Kidney tubule cell (primary cell): ENCODE measurements at regions not wholly inside any gene's neighbourhood (a gene's known extent, or its start where the extent isn't known, plus 50 kb on each side); places are given as distances from the start of the nearest gene placed in this dataset.

ENCODE experiments used
- DNase-seq: peaks from one replicate; pipeline ENCODE4 v3.0.0-alpha.2; 2018; ENCODE audit warnings: low spot score

DNA sequence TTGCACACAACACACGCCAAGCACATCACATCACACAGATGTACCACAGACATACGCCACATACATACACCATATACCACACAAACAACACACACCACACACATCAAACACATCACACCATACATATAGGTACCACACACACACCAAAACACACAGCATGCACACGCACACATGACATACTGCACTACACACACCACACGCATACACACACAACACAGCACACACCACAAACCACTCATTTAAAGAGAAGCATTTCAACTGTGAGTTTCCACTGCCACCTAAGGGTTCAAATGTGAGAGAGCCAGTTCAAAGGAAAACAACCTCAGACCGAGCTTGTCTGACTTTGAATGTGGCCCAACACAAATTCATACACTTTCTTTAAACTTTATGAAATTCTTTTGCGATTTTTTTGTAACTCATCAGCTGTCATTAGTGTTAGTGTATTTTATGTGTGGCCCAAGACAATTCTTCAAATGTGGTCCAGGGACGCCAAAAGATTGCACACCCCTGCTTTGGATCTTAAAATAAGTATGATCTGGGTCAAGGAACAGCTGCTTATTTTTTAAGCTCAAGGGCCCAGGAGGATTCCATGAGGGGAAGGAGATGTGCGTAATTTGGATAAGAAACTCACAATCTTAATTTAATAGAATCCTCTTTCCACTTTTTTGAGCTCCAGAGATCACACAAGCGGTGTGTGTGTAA, 494.6 kb downstream of the GADD45G start:
- DNase-seq = peak; percentile 42

DNA sequence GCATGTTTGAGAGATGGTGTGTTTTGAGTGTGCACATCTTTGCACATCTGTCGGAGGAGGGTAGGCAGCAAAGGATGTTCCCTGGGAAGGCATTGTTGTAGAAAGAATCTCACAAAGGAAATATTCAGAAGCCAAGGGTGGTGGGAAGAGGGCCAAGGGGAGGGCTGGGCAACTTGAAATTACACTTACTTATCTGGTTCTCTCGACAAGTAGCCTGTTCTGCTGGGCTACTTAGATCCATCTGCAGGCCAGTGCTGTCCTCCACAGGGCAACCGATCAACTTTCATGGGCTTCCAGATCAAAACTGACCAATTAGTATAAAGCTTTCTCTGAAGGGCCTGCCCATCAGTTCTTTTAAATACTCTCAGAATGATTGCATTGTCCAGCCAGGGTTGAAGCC, 495.2 kb downstream of the GADD45G start:
- no peak for DNase-seq

DNA sequence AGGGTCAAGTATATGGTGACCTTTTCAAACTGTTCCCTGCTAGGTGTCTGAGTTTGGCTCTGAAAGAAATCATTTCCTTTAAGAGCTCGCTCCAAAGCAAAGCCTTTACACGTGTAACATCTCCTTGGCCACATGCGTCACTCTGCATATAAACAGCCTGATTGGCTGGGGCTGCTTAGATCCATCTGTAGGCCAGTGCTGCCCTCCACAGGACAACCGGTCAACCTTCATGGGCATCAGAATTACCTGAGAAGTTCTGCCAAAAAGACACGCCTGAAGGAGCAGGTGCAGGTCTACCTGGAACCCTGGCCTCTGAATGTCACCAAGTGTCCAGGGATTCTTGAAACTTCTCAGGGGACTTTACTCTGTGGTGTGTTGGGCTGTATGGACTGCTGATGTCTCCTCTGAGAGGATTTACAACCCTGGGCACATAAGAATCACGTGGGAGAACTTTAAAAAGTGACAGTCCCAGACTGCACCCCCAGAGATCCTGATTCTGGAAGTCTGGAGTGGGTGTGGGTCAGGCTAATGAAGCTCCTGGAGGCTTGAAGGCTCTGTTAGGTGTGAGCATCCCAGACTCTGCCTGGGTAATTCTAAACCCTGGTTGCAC, 497.6 kb downstream of the GADD45G start:
- DNase-seq = peak; percentile 93

DNA sequence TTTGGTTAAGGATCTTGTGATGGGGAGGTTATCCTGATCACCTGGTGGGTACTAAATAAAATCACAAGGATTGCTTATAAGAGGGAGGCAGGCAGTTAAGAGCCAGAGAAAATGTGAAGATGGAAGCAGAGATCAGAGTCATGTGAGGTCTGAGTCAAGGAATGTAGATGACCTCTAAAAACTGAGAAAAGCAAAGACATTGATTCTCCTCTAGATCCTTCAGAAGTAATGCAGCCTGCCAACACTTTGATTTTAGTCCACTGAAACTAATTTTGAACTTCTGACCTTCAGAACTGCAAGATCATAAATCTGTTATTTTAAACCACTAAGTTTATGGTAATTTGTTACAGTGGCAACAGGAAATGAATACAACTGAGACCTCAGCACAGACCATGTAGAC, 499.0 kb downstream of the GADD45G start:
- no peak for DNase-seq

DNA sequence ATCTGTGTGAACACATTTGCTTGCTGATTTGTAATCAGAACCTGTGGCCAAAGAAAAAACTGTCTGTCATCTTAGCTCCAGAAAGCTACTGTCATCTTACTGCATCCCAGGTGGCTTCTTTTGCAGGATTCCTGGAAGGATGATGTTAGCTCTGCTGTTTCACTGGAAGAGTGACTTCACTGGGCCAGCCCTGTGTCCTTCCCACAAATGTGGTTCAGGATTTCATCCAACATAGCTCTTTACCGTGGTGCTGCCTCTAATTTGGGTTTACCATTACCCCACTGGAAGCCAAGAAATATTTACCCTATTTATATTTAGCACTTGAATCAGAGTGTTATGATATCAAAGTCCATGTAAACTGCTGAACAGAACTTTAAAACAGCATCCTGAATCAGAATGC, 501.0 kb downstream of the GADD45G start:
- DNase-seq = no peak

DNA sequence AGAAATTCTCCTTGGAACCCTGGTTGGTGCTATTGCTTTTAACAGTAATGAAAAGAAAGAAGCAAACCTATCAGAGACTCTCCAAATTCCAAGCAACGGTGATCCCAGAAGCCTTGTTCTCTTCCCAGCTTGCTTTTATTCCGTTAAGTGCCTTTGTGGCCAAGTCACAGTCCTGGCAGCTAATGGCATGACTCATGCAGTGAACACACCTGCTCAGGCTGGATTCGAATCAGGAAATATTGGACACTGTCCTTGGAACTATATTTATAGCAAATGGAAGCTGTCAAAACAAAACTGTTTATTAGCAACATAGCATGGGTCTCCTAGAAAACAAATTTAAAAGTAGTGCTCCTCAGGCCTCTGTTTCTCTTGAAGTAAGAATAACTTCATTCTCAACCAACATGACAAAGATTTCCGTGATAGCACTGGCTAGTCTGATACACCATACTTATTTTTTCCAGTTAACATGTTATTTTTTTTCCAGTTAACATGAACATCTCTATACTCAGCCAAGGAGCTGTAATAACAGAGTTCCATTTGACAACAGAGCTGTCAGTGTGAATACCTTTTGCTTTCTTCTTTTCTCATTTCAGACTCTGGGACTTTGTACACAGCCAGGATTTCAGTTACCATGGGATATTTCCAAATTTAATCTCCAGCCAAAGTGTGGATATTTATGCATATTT, 502.4 kb downstream of the GADD45G start:
- peak; percentile 76 for DNase-seq

DNA sequence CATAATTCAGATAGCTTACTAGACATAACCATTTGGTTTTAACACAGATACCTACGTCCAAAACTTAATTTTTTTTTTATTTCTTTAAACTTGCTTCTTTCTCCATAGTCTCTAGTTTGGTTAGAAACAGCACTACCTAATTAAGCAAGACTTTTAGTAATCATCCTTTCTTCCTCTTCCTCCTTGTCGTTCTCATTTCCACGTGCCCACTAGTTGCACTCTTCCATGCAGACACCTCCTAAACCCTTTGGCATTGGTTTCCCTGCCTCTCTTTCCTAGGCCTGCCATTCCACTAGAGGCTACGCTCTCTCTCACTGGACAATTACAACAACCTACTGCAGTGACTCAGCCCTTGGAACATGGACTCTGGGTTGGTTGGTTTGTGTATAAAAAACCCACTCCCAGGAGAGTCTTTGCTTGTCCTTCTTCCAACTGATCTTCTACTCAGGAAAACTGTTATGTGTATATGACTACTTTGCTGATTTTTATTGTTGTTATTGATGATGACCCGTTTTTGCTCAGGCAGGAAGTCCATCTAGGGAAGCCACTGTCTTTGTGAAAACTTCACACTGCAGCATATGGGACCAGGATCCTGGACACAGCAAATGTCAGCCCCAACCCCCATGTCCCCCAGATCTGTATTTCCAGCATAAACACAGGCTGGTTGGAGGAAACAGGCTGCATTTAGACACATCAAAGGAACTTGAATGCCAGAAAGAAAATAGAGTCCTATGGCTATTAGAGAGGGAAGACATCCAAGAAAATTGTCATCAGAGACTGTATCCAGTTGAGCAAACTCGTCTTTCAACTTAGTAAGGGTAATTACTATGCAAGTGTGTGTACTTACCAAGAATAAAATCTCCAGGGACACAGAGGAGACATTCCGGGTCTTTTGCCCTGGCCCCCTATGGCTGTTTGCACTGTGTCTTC, 503.2 kb downstream of the GADD45G start:
- no peak for DNase-seq

DNA sequence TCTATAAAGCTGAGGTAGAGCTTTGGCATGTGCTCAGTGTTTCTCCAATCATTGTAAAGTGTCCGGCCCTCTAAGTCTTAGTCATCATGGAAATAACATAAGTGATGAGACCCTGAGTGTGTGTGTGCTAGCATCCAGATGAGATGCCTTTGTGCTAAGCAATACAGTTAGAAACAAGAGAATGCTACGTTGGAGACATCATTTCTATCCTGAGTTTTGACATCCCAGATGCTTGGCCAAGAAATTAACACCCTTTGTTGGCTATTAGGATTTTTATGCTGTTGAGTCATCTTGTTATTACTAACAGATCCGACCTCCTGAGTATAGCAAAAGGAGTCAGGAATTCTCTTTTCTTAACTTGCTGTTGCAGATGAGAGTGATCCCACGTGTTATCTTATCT, 508.0 kb downstream of the GADD45G start:
- DNase-seq = no peak

DNA sequence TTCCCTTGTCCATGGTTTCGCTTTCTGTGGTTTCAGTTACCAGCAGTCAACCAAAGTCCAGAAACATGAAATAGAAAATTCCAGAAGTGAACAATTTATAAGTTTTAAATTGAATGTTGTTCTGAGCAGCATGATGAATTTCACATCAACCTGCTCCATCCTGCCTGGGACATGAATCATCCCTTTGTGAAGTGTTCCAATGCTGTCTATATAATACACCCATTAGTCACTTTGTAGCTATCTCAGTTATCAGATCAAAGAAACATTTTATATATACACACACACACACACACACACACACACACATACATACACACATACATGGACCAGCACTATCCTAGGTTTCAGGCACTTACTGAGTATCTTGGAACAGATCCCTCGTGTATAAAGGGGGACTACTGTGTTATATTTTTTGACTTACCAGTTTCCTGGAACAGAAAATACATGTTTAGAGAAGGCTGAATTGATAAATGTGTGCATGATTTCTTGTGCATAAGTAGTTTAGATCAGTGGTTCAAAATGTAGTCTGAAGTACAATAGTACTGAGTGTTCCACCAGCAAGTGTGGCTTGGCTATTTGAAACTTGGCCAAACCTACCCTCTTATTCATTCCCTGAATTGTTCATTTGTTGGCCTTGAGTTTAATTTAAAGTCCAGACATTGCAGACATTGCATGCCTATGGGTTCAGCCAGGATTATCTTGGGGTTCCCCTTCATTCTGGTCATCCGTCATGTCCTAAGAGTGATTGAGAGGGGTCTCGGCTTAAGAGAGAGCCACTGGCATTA, 510.0 kb downstream of the GADD45G start:
- DNase-seq = peak; percentile 33

DNA sequence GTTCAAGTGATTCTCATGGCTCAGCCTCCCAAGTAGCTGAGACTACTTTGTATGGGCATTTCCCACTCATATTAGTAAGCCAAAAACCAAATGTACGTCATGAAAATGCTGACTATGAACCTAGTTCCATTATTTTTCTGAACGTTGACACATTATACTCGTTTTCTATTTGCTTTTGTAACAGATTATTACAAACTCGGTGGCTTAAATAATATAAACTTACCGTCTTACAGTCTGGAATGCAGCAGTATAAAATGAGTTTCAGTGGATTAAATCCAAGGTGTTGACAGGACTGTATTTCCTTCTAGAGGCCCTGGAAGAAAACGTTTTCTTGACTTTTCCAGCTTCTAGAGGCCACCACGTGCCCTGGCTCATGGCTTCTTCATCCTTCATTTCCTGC, 517.0 kb downstream of the GADD45G start:
- DNase-seq = no peak

DNA sequence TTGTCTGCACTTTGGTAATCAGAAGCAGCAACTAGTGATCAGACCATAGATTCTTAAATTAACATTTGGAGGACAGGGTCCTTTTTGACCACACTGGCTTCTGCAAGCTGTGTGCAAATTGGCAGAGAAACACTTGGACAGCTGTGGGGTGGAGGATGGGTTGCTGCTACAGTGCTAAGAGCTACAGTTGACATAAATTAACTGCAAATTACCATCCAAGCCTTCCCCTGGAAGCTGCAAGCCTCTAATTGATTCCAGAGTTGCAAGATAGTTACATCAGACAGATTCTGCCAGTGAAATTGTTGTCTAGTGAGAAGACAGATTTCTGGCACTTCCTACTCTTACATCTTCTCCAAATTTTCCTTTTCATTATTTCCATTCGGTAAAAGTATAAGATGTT, 517.7 kb downstream of the DIRAS2 start:
- DNase-seq = no peak

DNA sequence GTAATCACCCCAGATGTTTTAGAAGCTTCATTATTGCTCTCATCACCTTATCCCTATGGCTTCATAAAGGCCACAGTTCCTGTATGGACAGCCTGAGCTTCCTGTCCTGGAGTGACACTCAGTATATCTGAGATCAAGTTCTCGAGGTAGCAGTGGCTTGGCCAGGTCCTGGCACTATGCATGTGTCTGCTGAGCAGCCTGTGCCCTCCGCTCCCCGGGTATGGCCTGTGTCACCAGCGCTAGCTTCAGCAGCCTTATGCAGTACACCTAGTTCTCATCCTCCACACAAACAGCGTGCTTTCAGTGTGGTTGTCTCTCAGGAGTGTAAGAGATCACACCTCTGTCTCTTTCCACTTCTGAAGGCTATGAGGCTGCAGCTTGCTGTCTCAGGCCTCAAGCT, 514.7 kb downstream of the DIRAS2 start:
- no peak for DNase-seq

DNA sequence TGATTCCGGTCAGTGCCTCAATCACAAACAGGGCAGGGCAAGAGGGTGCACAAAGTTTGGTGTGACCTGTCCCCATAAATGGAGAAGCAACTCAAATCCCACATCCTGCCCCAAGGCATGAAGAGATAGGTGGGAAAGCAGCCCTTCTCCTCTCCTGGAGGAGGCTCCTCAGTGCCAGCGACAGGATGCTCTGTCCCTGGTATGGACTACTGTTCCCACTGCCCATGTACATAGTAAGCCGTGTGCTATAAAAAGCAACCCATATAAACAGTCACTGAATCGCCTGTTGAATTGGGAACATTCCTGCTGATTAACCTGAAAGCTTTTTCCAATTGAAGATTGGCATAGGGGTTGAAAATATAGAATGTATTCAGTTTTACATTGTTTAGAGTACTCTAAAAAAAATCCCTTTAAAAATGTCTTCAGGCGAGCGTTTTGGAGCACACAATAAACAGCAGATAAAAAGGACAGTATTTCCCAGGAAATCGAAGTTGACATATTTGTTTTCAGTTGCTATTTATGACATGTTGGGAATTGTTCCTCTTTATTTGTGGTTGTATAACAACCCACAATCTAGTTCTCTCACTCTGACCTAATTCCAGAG, 513.9 kb downstream of the DIRAS2 start:
- DNase-seq = no peak

DNA sequence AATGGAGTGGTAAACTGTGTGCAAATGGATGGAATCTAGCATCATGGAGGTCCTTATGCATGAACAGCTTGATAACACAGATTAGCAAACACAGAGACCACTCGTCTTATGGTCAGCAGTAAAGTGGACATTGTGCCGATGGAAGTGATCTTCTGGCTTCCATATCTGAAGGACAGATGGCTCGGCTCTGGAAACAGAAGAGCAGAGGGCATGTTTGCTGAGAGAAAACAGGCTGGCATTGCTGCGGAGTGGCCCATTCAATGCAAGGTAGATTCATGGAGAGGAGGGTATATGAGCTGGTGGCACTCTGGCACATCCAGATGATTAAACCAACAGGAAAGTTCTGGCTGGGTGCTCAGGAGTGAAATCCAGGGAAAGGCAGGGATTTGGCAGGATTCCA, 513.2 kb downstream of the DIRAS2 start:
- no peak for DNase-seq

DNA sequence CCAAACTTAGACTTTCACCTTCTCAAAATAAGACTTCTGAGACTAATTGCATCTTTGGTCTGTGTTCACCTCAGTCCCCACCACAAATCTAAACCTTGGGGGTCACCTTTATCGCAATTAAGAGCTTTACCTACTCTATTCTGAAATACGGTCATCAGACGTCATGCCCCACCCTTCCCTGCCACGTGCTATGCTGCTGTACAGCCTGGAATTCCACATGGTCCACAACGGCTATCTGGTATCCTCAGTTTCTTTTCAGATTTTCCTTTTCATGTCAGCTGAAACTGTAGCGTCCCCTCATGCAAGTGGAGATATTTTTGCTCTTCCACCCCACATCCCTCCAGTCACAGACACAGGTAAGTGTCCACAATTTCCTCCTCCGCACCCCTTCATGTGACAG, 511.1 kb downstream of the DIRAS2 start:
- no peak for DNase-seq

DNA sequence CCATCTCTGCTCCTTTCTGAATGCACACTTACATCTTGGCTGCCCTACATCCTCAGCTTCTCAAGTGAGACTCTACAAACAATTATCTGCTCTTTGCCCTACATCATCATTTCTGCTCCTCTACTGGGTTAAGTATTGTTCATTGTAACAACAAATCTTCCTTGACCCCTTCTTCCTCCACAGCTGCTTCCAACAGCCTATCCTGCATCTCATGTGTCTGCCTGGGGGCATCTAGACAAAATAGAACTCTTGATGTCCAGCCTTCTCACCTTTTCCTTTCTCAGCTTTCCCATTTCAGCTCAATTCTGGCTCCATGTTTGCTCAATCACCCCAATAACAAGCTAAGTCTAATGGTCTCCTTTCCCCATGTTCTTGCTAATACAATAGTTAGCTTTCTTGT, 509.8 kb downstream of the DIRAS2 start:
- no peak for DNase-seq

DNA sequence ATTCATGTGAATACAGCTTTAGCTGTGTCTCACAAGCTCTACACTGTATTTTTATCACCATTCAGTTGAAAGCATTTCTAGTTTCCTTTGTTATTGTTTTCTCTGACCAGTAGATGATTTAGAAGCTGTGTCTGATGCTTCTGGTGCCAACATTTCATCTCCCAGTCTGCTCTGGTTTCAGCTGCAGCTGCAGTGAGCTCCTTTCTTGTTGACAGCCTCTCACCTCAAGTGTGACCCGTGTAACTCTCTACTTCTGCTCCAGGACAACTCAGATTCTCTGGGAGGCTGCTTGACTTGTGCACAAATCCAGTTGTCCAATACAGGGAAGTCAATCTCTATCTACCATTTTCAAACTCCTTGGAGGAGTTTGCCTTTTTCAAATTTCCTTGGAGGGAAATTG, 504.8 kb downstream of the DIRAS2 start:
- no peak for DNase-seq

DNA sequence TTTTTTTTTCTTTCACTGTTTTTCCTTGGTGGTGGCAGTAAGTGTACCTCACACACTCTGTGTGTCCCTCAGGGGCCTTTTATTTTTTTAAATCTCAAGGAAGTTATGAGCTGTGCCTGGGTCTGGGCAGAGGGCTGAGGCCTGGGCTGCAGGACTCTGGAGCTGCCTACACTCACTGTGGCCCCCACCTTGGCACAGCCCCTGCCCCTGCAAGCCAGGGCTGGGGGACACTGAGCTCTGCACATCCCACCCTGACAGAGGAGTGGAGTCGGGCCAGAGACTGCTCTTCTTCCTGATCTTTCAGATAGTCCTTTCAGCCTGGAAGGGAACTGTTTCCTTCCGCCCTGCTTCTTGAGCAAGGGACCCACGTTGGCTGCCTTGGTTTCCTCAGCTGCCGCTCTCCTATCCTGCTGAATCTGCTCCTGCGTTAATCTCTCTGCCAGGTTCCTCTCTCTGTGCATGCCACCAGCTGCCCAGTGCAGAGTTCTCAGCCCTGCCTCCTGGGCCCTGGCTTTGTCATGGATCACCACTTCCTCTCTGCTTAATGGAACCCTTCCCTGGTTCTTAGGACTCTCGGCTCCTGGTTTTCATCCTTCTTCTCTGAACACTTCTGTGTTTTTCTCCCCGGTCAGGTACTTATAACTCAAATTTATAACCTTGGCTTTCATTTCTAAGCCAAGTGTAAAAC, 502.3 kb downstream of the DIRAS2 start:
- no peak for DNase-seq

DNA sequence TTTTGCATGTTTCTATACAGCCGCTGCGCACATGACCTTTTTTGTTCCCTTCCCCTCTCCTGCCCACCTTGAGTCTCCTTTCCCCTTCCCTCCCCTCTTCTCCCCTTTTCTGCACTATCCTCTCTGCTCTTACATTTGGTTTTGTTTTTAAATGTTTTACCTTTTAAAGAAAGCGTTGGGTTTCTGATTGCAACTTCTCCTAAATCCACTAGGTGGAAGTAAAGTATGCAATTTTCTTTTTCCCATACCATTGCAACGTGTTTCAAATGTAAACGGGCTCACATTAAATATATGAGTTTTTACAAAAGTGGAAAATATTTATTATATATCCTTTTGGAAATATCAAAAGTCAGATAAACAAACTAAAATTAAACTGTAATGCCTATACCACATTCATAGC, 500.9 kb downstream of the DIRAS2 start:
- DNase-seq = peak; percentile 14

DNA sequence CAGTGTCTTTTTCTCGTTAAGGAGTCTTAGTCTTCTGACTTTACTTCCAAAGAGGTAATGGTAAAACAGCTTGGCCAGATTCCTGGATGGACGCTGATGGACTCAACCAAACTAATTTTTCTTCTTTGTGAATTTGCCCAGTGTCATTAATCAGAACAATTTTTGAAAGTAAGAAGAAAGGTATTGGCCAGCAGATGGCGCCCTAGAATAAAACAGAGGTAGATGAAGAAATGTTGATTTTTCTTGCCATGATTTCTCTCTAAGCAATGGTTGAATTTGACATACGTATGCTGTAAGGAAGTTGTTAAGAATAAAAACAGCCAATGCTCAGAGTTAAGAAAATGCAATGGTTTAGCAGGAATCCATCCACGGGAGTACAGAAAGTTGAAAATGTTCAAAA, 500.0 kb downstream of the DIRAS2 start:
- DNase-seq = peak; percentile 54

DNA sequence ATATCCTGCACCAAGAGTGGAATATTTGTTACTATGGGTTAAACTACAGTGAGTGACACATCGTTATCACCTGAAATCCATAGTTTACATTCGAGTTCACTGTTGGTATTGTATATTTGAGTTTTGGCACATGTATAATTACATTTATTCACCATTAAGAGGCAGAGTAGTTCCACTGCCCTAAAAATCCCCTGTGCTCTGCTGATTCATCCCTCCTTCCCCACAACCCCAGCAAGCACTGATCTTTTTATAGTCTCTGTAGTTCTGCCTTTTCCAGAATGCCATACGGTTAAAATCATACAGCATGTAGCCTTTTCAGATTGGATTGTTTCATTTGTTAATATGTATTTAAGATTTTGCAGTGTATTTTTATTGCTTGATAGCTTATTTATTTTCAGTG, 495.2 kb downstream of the DIRAS2 start:
- DNase-seq = no peak
